ENCODE measurements at regions not wholly inside any gene's neighbourhood (a gene's known extent, or its start where the extent isn't known, plus 50 kb on each side); places are given as distances from the start of the nearest gene placed in this dataset.

DNA sequence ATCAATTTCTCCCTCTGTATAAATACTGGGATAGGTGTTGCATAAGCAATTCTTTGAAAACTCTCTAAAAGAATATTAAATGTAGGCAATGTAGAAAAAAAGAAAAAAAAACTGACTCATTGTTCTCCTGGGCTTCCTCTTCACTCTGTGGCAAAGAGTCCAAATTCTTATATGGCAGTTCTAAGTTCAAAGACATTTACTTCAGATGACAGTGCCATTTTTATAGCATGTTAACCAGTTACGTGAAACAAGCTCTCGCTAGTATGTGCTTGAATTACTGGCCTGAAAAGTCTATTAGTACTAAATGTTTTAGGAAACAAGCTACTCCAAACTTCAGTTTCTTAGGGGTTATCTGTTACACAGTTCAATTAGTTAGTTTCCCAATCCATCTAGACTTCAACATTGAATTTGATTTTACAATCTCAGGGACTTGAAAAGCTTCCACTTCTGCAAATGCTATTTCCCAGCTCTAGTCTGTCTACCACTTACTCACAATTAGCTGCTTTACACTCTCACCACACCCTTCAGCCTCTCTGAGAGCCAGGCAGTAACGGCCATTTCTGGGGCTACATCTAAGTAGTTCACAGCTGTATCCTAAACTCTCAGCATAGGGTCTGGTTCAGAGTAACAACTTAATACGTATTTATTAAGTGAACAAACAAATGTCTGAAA lies 100.4 kb downstream of the OGFRL1 start:
- TF ChIP-seq, protein P1, sequence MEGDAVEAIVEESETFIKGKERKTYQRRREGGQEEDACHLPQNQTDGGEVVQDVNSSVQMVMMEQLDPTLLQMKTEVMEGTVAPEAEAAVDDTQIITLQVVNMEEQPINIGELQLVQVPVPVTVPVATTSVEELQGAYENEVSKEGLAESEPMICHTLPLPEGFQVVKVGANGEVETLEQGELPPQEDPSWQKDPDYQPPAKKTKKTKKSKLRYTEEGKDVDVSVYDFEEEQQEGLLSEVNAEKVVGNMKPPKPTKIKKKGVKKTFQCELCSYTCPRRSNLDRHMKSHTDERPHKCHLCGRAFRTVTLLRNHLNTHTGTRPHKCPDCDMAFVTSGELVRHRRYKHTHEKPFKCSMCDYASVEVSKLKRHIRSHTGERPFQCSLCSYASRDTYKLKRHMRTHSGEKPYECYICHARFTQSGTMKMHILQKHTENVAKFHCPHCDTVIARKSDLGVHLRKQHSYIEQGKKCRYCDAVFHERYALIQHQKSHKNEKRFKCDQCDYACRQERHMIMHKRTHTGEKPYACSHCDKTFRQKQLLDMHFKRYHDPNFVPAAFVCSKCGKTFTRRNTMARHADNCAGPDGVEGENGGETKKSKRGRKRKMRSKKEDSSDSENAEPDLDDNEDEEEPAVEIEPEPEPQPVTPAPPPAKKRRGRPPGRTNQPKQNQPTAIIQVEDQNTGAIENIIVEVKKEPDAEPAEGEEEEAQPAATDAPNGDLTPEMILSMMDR (IDR thresholded peaks at IDR 0.05), result no peak
- TF ChIP-seq POLR2A (IDR thresholded peaks at IDR 0.05), result no peak
